HEK293 (cell line): ENCODE measurements at regions not wholly inside any gene's neighbourhood (a gene's known extent, or its start where the extent isn't known, plus 50 kb on each side); places are given as distances from the start of the nearest gene placed in this dataset.

ENCODE experiments used
- CTCF ChIP-seq: fragments of 450-650 bp; formaldehyde crosslinking; IDR thresholded peaks from 2 replicates; pipeline ENCODE4 v1.5.1; 2016; ENCODE audit warnings: missing biosample characterization, missing genetic modification characterization
- OVOL3 ChIP-seq: fragments of 450-650 bp; formaldehyde crosslinking; IDR thresholded peaks from 2 replicates; pipeline ENCODE4 v1.5.1; 2016; ENCODE audit warnings: missing biosample characterization, missing genetic modification characterization
- YY1 ChIP-seq: fragments of 450-650 bp; formaldehyde crosslinking; IDR thresholded peaks from 2 replicates; pipeline ENCODE4 v1.5.1; 2018; ENCODE audit warnings: missing biosample characterization, missing genetic modification characterization
- ZBTB7A ChIP-seq: fragments of 450-650 bp; formaldehyde crosslinking; IDR thresholded peaks from 2 replicates; pipeline ENCODE4 v1.5.1; 2016; ENCODE audit warnings: low read depth, missing biosample characterization, missing genetic modification characterization
- ZEB2 ChIP-seq: fragments of 450-650 bp; formaldehyde crosslinking; IDR thresholded peaks from 2 replicates; pipeline ENCODE4 v1.5.1; 2016; ENCODE audit warnings: missing biosample characterization, missing genetic modification characterization
- ZNF174 ChIP-seq: fragments of 450-650 bp; formaldehyde crosslinking; IDR thresholded peaks from 2 replicates; pipeline ENCODE4 v1.5.0; 2017; ENCODE audit warnings: missing biosample characterization, mild to moderate bottlenecking, missing genetic modification characterization
- ZNF354C ChIP-seq: fragments of 450-650 bp; formaldehyde crosslinking; IDR thresholded peaks from 2 replicates; pipeline ENCODE4 v1.5.1; 2016; ENCODE audit warnings: missing biosample characterization, missing genetic modification characterization, low read depth, borderline replicate concordance

GRCh38 chr5:40396317-40396716 lies 283.4 kb upstream of the PTGER4 start:
- TF ChIP-seq ZBTB7A (tag by site-specific recombination) (no peak), OVOL3 (tag by site-specific recombination) (no peak), ZNF354C (tag by site-specific recombination) (no peak), ZNF174 (tag by site-specific recombination) (no peak), ZEB2 (tag by site-specific recombination) (no peak), CTCF (tag by site-specific recombination) (no peak), YY1 (tag by site-specific recombination) (no peak)
